ENCODE measurements at regions not wholly inside any gene's neighbourhood (a gene's known extent, or its start where the extent isn't known, plus 50 kb on each side); places are given as distances from the start of the nearest gene placed in this dataset.

DNA sequence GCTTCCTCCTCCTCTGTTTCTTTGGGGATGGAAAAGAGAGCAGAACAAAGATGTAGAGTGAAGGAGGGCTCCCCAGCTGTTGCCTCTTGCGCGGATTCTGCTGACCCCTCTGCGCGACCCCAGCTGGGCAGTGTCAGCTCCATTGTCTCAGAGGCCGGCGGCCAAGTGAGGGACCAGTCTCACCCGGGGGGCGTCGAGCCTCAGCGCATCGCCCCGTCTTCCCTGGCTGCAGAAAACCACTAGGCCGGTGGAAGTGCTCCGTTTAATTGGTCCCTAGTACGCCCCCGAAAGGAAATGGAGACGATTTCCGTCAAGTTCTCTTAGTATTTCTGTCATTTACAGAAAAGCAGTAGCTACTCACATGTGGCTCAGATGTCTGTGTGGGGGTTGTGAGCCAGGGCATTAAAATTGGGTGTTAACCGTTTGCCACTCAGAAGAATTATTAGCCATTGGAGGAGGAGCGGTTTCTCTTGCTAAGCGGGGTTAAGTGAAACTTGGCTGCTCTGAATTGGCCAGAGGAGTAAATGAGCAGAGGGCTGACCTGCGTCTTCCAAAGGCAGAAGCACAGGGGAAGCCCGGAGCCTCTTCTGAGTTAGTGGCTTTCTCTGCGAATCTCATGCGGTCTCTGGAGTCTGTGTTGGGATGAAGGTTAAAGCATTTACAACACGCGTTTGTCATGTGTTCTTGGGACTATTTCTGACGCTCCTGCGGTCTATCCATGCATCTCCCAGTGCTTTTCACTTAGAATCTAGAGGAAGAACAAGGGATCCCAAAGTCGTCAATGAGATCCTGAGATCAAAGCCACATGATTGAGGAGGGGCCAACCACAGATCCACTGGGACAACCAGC is 132.8 kb upstream of the MYO16 start:
- peak; percentile 34 for DNase-seq
- in situ Hi-C loops (cut with MboI; ENCODE audit: low pct_unique_long_range_greater_than_20kb, low sequenced_read_pairs) = no loop called here

DNA sequence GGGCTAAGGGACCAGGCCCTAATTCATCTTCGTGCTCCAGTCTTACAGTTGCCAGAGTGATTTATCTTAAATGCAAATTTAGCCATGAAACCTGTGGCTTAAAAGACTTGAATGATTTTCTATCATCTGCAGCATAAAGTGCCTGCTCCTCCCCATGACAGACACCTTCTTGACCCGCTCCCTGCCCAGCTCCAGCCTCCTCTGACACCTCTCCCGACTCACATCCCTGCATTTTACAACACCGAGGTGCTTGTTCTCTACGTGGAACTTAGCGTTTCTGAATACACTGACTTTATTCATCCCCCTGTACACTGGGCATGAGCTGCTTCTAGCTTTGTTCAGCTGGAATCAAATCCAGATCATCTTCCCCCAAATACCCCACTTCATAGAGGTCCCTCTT is 128.7 kb upstream of the MYO16 start:
- in situ Hi-C loops (cut with MboI; ENCODE audit: low pct_unique_long_range_greater_than_20kb, low sequenced_read_pairs) = no loop called here
- DNase-seq = no peak

DNA sequence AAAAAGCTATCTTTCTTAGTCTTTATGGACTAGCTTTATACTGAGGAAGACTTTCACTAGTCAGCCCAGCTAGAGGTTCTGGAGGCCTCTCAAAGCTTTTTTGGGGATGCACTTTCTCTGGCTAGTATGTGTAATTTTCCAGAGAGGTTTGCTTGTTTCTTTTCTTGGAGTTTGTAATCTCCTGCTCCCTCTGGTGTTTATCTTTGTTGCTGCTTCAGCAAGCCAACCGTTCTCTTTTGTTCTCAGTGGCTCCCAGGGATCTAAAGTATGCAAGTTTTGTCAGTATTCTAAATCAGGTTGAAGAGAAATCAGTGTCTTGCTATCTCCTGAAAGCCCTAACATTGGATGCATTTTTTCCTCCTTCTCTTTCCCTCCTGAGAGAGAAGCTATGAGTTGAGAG is 121.1 kb upstream of the MYO16 start:
- in situ Hi-C loops (cut with MboI; ENCODE audit: low pct_unique_long_range_greater_than_20kb, low sequenced_read_pairs) = no loop called here
- peak; percentile 51 for DNase-seq

DNA sequence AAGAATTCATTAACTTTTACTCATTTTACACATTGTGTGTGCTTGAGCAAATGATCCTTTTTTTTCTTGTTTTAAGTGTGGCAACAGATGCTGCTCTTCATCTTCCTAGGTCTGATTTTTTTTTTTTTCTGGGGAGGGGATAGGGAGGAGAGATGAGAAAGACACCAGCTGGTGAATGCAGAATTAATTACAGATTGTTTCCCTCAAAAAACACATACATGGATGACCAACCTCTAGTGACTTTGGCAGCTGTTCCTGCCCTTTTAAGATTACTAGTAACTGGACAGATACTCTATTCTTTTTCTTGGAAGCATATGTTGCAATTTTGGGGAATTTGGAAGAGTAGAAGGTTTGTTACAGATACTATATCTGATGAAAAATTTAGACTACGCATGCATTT is 103.6 kb upstream of the MYO16 start:
- no peak for DNase-seq
- in situ Hi-C loops (cut with MboI; ENCODE audit: low pct_unique_long_range_greater_than_20kb, low sequenced_read_pairs) = no loop called here

DNA sequence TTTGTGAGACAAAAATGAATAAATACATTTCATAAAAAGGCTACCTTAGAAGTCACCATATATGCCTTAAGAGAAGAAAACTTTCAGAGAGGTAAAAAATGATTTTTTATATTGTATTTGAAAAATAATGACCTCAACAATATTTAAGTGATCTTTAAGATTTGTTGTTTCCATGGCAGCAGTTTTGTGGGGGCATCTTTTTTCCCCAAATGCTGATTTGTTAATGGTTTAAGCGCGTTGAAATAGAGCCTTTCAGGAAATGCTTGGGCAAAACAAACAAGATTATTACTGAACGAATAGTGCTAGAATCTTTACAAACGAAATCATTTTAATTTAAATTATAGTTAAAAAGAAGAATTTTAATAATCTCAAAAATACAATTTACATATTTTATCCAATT is 103.1 kb upstream of the MYO16 start:
- no peak for DNase-seq
- in situ Hi-C loops (cut with MboI; ENCODE audit: low pct_unique_long_range_greater_than_20kb, low sequenced_read_pairs) = no loop called here

DNA sequence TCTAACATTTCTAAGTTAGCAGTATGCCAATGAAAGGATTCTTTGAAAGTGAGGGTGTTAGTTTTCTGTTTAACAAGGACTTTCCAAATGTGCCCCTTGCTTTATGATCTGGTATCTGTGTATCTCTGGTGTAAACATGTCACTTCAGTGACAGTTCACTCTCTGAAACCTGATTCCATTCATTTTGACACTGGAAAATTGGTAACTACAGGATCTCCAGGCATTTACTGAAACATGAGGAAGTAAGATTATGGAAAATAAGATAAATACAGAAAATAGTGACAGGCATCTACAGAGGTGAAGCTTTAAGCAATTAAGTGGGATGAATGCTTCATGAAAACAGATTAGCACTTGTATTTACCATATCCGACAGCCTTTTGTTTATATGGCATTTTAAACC is 101.6 kb upstream of the MYO16 start:
- DNase-seq = no peak
- in situ Hi-C loops (cut with MboI; ENCODE audit: low pct_unique_long_range_greater_than_20kb, low sequenced_read_pairs) = no loop called here

DNA sequence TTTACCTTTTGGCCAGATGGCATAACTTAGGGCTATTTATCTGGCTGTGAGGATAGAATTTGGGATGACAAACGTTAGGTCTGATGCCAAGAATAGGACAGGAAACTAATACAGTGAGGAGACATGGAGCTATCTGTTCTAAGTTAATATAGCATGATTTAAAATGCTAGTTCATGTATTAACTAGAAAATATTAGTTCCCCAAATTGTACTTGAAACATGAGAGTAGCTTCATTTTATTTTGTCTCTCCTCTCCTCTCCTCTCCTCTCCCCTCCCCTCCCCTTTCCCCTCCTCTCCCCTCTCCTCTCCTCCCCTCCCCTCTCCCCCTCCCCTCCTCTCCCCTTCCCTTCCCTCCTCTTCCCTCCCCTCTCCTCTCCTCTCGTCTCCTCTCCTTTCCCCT is 101.1 kb upstream of the MYO16 start:
- in situ Hi-C loops (cut with MboI; ENCODE audit: low pct_unique_long_range_greater_than_20kb, low sequenced_read_pairs) = no loop called here
- DNase-seq = no peak

DNA sequence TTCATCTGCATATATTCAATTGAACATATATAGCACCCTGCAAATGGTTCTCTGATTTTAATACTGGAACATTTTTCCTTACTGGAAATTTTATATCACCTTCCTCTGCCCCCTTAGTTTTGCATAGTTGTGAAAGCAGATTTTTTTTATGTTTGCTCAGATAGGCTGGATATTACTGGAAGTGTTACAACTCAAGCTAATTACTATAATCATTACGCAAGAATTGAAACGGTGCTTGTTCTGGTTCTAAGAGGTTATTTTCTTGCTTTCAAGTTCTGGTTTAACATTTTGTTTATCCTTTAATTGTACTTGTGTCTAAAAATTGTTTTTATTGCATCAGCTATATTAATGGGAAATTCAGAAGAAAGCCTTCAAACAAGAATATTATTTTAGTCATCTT is 95.6 kb upstream of the MYO16 start:
- in situ Hi-C loops (cut with MboI; ENCODE audit: low pct_unique_long_range_greater_than_20kb, low sequenced_read_pairs) = no loop called here
- no peak for DNase-seq

DNA sequence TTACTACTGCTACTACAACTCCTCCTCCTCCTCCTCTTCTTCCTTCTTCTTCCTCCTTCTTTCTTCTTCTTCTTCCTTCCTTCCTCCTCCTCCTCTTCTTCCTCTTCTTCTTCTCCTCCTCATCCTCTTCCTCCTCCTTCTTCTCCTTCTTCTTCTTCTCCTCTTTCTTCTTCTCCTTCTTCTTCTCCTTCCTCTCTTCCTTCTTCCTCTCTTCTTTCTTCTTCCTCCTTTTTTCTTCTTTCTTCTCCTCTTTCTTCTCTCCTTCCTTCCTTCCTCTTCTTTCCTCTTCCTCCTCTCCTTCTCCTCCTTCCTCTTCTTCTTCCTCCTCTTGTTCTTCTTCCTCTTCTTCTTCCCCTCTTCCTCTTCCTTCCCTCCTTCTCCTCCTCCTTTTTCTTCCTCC is 94.7 kb upstream of the MYO16 start:
- DNase-seq = no peak
- in situ Hi-C loops (cut with MboI; ENCODE audit: low pct_unique_long_range_greater_than_20kb, low sequenced_read_pairs) = no loop called here

DNA sequence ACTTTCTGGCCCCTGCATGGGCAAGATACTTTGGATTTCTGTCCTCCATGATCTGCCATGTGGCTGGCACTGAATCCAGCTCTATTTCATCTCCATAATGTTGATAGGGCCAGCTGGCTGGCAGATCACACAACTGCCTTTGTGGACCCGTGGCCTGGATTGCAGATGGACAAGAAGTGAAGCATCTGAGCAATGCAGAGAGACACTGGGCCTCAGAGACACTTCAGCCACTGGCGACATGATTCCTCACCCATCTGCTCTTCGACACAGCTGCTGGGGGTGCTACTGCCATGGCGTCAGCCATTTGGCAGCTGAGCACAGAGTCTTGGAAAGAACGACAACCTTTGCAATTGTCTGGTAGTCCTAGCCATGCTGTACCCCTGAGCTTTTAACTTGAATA is 79.5 kb upstream of the MYO16 start:
- in situ Hi-C loops (cut with MboI; ENCODE audit: low pct_unique_long_range_greater_than_20kb, low sequenced_read_pairs) = no loop called here
- no peak for DNase-seq

DNA sequence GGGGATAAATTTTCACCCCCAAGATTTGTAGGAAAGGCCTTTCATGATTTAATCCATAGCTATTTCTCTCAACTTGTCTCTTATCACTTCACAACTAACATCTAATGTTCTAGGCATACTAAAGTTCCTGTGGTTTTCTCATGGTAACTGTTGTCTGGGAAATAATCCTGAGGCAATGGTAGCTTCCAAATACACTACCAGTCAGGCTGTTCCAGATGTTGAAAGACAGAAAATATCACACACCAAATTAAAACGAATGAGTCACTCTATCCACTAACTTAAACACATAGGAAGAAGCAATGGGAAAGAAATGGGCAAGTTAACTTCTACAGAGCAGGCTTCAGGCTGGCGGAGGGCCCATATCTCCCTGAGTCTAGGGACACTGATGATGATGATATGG is 77.7 kb upstream of the MYO16 start:
- no peak for DNase-seq
- in situ Hi-C loops (cut with MboI; ENCODE audit: low pct_unique_long_range_greater_than_20kb, low sequenced_read_pairs) = no loop called here

DNA sequence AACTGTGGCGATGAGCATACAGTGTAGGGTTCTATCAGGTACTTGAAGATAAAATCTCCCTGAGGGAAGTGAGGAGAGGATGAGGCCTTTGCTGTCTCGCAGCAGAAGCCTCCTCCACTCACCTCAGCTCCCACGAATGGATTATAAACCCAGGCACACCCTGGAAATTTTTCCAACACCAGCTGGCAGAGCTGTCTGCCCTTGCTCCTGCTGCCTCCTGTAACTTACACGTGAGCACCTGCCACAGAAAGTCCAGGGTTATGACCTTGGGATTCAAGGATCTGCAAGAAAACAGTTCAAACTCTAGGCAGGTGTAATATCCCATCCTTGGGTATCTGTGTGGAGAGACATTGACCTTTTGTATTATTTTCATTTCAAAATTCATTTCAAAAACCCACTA is 70.9 kb upstream of the MYO16 start:
- in situ Hi-C loops (cut with MboI; ENCODE audit: low pct_unique_long_range_greater_than_20kb, low sequenced_read_pairs) = no loop called here
- no peak for DNase-seq

DNA sequence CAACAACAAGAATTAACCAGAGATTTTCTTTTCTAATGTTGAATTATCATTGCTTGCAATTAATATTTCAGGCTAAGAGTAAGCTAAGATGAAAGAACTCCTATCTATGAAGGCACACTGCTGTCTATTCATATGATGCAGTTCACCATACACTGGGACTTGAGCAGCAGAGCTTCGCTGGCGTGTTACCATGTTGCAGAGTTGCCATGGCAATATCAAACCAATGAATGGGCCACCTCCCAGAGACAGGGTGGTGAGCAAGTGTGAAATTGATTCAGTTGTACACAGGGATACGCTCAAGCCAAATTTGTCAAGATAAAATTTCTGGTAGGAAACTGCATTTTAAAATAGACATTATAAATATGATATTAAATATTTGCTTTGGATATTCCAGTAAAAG is 69.3 kb upstream of the MYO16 start:
- in situ Hi-C loops (cut with MboI; ENCODE audit: low pct_unique_long_range_greater_than_20kb, low sequenced_read_pairs) = no loop called here
- no peak for DNase-seq

DNA sequence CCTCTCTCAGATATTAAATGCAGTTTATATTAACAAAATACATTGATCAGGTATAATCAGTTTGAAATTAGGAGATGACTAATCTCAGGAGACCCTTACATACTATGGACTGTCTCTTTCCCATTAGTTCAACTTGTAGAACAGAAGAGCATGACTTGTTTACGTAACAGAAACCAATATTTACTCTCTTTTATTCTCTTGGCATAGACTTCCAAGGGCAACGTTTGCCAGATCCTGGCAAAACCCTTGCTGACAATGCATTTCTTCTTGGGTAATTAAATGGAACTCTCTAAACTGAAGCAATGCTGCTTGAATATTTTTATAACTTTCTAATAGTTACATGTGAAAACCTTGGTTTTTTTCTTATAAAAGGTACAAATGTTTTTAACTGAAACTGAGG is 68.3 kb upstream of the MYO16 start:
- no peak for DNase-seq
- in situ Hi-C loops (cut with MboI; ENCODE audit: low pct_unique_long_range_greater_than_20kb, low sequenced_read_pairs) = no loop called here

DNA sequence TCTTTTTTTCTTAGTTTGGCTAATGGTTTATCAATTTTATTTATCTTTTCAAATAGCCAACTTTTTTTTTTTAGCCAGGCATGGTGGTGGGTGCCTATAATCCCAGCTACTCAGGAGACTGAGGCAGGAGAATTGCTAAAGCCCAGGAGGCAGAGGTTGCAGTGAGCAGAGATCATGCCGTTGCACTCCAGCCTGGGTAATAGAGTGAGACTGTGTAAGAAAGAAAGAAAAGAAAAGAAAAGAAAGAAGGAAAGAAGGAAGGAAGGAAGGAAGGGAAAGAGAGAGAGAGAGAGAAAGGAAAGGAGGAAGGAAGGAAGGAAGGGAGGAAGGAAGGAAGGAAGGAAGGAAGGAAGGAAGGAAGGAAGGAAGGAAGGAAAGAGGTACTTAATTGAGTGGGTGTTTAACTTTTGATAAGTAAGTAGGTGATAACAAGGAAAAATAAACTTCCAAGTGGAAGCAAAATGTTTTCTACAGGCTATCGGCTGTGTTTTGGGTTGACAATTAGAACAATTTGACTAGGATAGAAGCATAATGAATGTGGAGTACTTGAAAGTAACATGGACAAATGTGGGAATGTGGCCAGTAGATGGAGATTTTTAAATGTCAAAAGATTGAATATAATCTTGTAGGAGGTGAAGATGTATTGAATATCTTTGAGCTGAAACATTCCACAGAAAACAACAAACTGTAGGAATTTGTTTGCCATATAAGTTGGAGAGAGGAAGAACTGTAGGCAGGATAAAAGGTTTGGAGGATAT is 62.8 kb upstream of the MYO16 start:
- in situ Hi-C loops (cut with MboI; ENCODE audit: low pct_unique_long_range_greater_than_20kb, low sequenced_read_pairs) = no loop called here
- DNase-seq = no peak

DNA sequence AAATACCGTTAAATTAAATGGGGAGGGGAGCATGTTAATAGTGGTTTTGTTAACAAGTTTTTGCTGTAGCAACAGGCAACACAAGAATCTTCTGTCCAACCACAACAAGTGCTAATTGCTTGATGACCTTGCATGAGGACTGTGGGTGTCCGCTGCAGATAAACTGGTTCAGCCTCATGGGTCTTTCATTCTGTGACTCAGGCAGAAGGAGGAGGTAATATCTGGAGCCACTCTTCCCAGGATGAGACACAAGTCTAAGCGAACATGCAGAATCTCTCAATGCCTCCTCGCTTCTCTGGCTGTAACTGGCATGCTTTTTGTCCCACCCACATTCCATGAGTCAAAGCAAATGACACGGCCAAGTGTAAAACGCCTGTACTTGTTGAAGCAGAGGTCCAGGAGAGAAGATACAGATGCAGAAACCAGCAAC is 56.6 kb upstream of the MYO16 start:
- in situ Hi-C loops (cut with MboI; ENCODE audit: low pct_unique_long_range_greater_than_20kb, low sequenced_read_pairs) = no loop called here

DNA sequence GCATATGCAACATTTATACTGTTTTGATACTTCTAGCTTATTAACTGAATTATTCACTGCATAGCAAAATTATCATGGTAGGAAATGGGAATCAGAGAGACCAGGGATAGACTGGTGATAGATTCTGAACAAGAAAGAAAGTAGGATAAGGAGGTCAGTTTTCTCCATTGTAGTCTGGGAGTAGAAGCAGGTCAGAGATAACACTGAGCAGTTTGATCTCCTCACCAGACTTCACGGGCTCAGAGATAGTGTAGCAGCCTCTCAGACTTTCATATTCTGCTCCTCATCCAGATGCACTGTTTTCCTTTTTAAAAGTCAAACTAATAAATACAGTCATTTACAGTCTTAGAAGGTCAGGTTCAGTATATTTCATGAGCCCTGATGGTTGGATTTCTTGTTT is 56.0 kb upstream of the MYO16 start:
- in situ Hi-C loops (cut with MboI; ENCODE audit: low pct_unique_long_range_greater_than_20kb, low sequenced_read_pairs) = no loop called here
- DNase-seq = no peak

More for the DNA sequence above, 56.6 kb upstream of the MYO16 start:
- no peak for DNase-seq

DNA sequence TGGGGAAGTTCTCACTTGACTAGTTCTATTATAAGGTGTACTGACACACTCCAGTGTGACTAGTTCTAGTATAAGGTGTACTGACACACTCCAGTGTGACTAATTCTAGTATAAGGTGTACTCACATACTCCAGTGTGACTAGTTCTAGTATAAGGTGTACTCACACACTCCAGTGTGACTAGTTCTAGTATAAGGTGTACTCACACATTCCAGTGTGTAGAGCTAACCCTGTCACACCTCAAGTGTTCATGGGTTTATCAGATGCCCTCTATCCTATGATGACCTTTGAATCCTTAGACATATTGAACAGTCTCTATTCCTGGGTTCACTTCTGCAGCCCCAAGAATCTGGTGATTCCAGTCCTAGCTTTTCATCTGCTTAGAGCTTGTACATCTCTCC is 54.6 kb upstream of the MYO16 start:
- in situ Hi-C loops (cut with MboI; ENCODE audit: low pct_unique_long_range_greater_than_20kb, low sequenced_read_pairs) = no loop called here
- DNase-seq = no peak

DNA sequence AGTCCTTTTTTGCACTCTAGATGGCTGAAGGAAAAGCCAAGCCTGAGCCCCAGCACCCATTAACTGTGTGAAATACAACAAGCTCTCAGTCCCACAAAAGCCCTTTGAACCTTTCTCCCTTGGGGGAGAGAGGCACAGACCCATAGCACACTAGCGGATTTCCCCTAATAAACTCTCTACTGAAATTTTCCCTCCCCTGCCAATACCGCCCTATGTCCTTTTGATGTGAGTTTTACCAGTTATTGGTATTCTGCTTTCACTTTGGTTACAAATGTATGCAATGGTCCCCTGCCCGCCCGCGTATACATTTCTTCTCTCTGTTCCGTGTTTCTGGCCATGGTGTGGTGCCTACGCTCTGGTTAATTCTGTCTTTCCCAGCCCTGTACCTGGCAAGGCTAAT is 54.0 kb upstream of the MYO16 start:
- in situ Hi-C loops (cut with MboI; ENCODE audit: low pct_unique_long_range_greater_than_20kb, low sequenced_read_pairs) = no loop called here
- DNase-seq = no peak
